ENCODE measurements at regions not wholly inside any gene's neighbourhood (a gene's known extent, or its start where the extent isn't known, plus 50 kb on each side); places are given as distances from the start of the nearest gene placed in this dataset.

- no peak for TF ChIP-seq POLR2A (IDR thresholded peaks at IDR 0.05)
- no peak for TF ChIP-seq CTCF (IDR thresholded peaks at IDR 0.05)
These were observed 384.3 kb downstream of the MCTP2 start for GRCh38 chr15:94615688-94616087.
